K562 (cell line): ENCODE measurements at regions not wholly inside any gene's neighbourhood (a gene's known extent, or its start where the extent isn't known, plus 50 kb on each side); places are given as distances from the start of the nearest gene placed in this dataset.

Experiments used
- ATAC-seq: fragments of 200-7000 bp; cut with Tn5 transposase; 3 replicates; pipeline ENCODE4 v1.9.1; 2020; ENCODE audit warnings: moderate library complexity
- BruUV-seq: library from RNA; stranded (reverse); fragments of 400-500 nt; replicated peaks from 2 replicates; lab custom pipeline; 2021; lab: Mats Ljungman, UMichigan
- CTCF ChIA-PET: fragments of 300-600 bp; formaldehyde crosslinking; extraction: SDS; loops from one replicate; lab custom pipeline; 2021; ENCODE audit warnings: low intra/inter-chr PET ratio; lab: Yijun Ruan, JAX
- POLR2A ChIA-PET: fragments of 300-600, 350-650 bp; sonication (Branson Sonifier 250); formaldehyde crosslinking; extraction: SDS; loops from one replicate; lab custom pipeline; 2021; ENCODE audit warnings: antibody characterized with exemption, inconsistent platforms; lab: Yijun Ruan, JAX
- DNase-seq, 4 experiments: peaks; one replicate each; pipeline versions ENCODE4 v3.0.0 to v3.0.0-alpha.2; 2011 to 2018; ENCODE audit warnings: low spot score in 3 of 4, mixed read lengths in 3 of 4; ENCODE audit errors: extremely low read depth in 1 of 4
- FAIRE-seq: peaks from 2 replicates; lab custom pipeline; 2011; peaks lifted over from hg19 to GRCh38; lab: Jason Lieb, UNC
- H2AFZ ChIP-seq: 2 replicates; pipeline ENCODE4 v1.6.0; 2011; ENCODE audit warnings: low read depth, low read length, control low read depth, inconsistent platforms
- H3K27ac ChIP-seq: fragments of 200-600 bp; 3 replicates; pipeline ENCODE4 v1.8.0; 2011; ENCODE audit warnings: low read depth, mild to moderate bottlenecking, control low read depth, inconsistent platforms, low read length, moderate library complexity, mixed read lengths; ENCODE audit errors: extremely low read depth
- H3K27me3 ChIP-seq, 2 experiments: fragments of 300-600 bp in 1 of 2; 2 replicates in 1 of 2; 3 replicates in 1 of 2; pipeline versions ENCODE4 v1.6.0 to v1.8.0; 2011; ENCODE audit warnings: inconsistent platforms in 2 of 2, low read length in 2 of 2, mild to moderate bottlenecking in 1 of 2, mixed read lengths in 1 of 2, moderate library complexity in 1 of 2; ENCODE audit not compliant: control insufficient read depth in 2 of 2, insufficient read depth in 2 of 2
- H3K36me3 ChIP-seq: fragments of 300-600 bp; 3 replicates; pipeline ENCODE4 v1.8.0; 2011; ENCODE audit warnings: mild to moderate bottlenecking, low read length, inconsistent platforms; ENCODE audit not compliant: control insufficient read depth, insufficient read depth
- H3K4me1 ChIP-seq, 2 experiments: fragments of 200-600 bp in 1 of 2; replicated peaks in 1 of 2; 2 replicates in 1 of 2; 3 replicates in 1 of 2; pipeline versions ENCODE4 v1.5.1 to v1.8.0; 2011; ENCODE audit warnings: inconsistent platforms in 2 of 2, low read length in 2 of 2, mild to moderate bottlenecking in 1 of 2, mixed read lengths in 1 of 2, moderate library complexity in 1 of 2; ENCODE audit not compliant: control insufficient read depth in 2 of 2, insufficient read depth in 2 of 2
- H3K4me2 ChIP-seq: 2 replicates; pipeline ENCODE4 v1.6.1; 2011; ENCODE audit warnings: low read length, control low read depth, inconsistent platforms, mixed read lengths; ENCODE audit not compliant: insufficient read depth
- H3K4me3 ChIP-seq: fragments of 200-600 bp; sonication (generic), shearing (Covaris generic); 2 replicates; pipeline ENCODE4 v1.5.1; 2016; ENCODE audit warnings: control low read depth, inconsistent platforms
- H3K79me2 ChIP-seq: fragments of 200-600 bp; 3 replicates; pipeline ENCODE4 v1.8.0; 2011; ENCODE audit warnings: low read length, inconsistent platforms; ENCODE audit not compliant: control insufficient read depth, insufficient read depth
- H3K9ac ChIP-seq, 2 experiments: 2 replicates each; pipeline versions ENCODE4 v1.6.0 to v1.6.1; 2011; ENCODE audit warnings: low read depth in 2 of 2, low read length in 2 of 2, control low read depth in 1 of 2, inconsistent platforms in 1 of 2, mild to moderate bottlenecking in 1 of 2, mixed read lengths in 1 of 2; ENCODE audit not compliant: insufficient read depth in 1 of 2
- H3K9me1 ChIP-seq: one replicate; pipeline ENCODE4 v1.6.0; 2011; ENCODE audit warnings: inconsistent platforms, mild to moderate bottlenecking, low read length, moderate library complexity; ENCODE audit not compliant: control insufficient read depth, insufficient read depth
- H3K9me3 ChIP-seq: replicated peaks from 2 replicates; pipeline ENCODE4 v1.5.1; 2011; ENCODE audit warnings: low read depth, low read length, inconsistent platforms; ENCODE audit not compliant: control insufficient read depth, insufficient read depth
- H4K20me1 ChIP-seq: replicated peaks from 2 replicates; pipeline ENCODE4 v1.6.1; 2011; ENCODE audit warnings: low read length, inconsistent platforms, mixed read lengths; ENCODE audit not compliant: control insufficient read depth, insufficient read depth
- BCL6 ChIP-seq: fragments of 250-450 bp; sonication (Bioruptor Pico); IDR thresholded peaks from 2 replicates; pipeline ENCODE4 v1.4.0; 2020
- KDM1A ChIP-seq, 2 experiments: fragments of 450-650 bp; IDR thresholded peaks; 2 replicates each; pipeline ENCODE4 v1.6.1; 2016; ENCODE audit warnings: mild to moderate bottlenecking in 2 of 2
- KDM4B ChIP-seq, 2 experiments: fragments of 450-650 bp in 1 of 2; sonication (generic) in 1 of 2; IDR thresholded peaks; 2 replicates each; pipeline ENCODE4 v1.6.1; 2016 to 2017; ENCODE audit warnings: borderline replicate concordance in 2 of 2, antibody characterized with exemption in 1 of 2, low read depth in 1 of 2, mild to moderate bottlenecking in 1 of 2
- NFIX ChIP-seq: fragments of 250-450 bp; sonication (Bioruptor Pico); IDR thresholded peaks from 2 replicates; pipeline ENCODE4 v1.4.0; 2020; ENCODE audit warnings: low read depth, mild to moderate bottlenecking, moderate library complexity
- PTBP1 ChIP-seq: fragments of 200-400 bp; formaldehyde crosslinking; IDR thresholded peaks from 2 replicates; pipeline ENCODE4 v1.6.1; 2017; ENCODE audit warnings: low read depth, low read length
- RBM39 ChIP-seq: fragments of 200-400 bp; formaldehyde crosslinking; optimal IDR thresholded peaks from 2 replicates; pipeline ENCODE3; 2018; ENCODE audit warnings: low read depth, low read length
- SP1 ChIP-seq: sonication (generic); formaldehyde crosslinking; IDR thresholded peaks from 2 replicates; pipeline ENCODE4 v1.8.1; 2022; ENCODE audit warnings: mild to moderate bottlenecking, missing genetic modification reagents
- TOE1 ChIP-seq, 2 experiments: fragments of 450-650 bp in 1 of 2; sonication (generic) in 1 of 2; formaldehyde crosslinking in 1 of 2; IDR thresholded peaks; 2 replicates each; pipeline versions ENCODE4 v1.7.1 to v1.8.0; 2016 to 2022; ENCODE audit warnings: borderline replicate concordance in 2 of 2, mild to moderate bottlenecking in 2 of 2, antibody characterized with exemption in 1 of 2, inconsistent platforms in 1 of 2, low read depth in 1 of 2, missing genetic modification reagents in 1 of 2, moderate library complexity in 1 of 2
- XRCC3 ChIP-seq: fragments of 450-650 bp; IDR thresholded peaks from 2 replicates; pipeline ENCODE4 v1.6.1; 2017; ENCODE audit warnings: mild to moderate bottlenecking, moderate library complexity
- ZNF133 ChIP-seq: fragments of 250-450 bp; sonication (Bioruptor Pico); IDR thresholded peaks from 2 replicates; pipeline ENCODE4 v1.4.0; 2020; ENCODE audit warnings: mild to moderate bottlenecking
- ZNF282 ChIP-seq: sonication (generic); formaldehyde crosslinking; IDR thresholded peaks from 2 replicates; pipeline ENCODE4 v1.8.1; 2023; ENCODE audit warnings: missing genetic modification reagents
- ZNF354B ChIP-seq: fragments of 250-450 bp; sonication (Bioruptor Pico); IDR thresholded peaks from 2 replicates; pipeline ENCODE4 v1.4.0; 2020
- ZNF431 ChIP-seq: sonication (generic); formaldehyde crosslinking; IDR thresholded peaks from 2 replicates; pipeline ENCODE4 v1.8.0; 2022; ENCODE audit warnings: mild to moderate bottlenecking, missing genetic modification reagents
- WGBS: fragments of 100-300 bp; shearing (Covaris generic); methylation state at CpG from one replicate; pipeline ENCODE4 v1.1.6; 2016; ENCODE audit warnings: low coverage, mixed read lengths; ENCODE audit not compliant: insufficient coverage; ENCODE audit errors: missing lambda C conversion rate; 5-methylcytosine and 5-hydroxymethylcytosine counted together
- in situ Hi-C: fragments of 300-500 bp; cut with MboI; formaldehyde crosslinking; loops from 4 replicates; pipeline ENCODE4 v1.15.0; 2018; ENCODE audit warnings: inconsistent platforms, mixed read lengths
- intact Hi-C: fragments of 100-400 bp; cut with micrococcal nuclease; formaldehyde crosslinking; loops from 2 replicates; pipeline ENCODE4 v1.14.2; 2022
- TF ChIP-seq, protein P1 (sequence below): fragments of 450-650 bp; conservative IDR thresholded peaks from 2 replicates; pipeline ENCODE4 v1.6.1; 2016; ENCODE audit warnings: missing genetic modification characterization, low read depth, mild to moderate bottlenecking, control low read depth, missing compliant biosample characterization
- TF ChIP-seq, protein P2 (sequence below): fragments of 450-650 bp; IDR thresholded peaks from 2 replicates; pipeline ENCODE4 v1.7.1; 2018; ENCODE audit warnings: mild to moderate bottlenecking, low read depth; ENCODE audit not compliant: partially characterized antibody

DNA sequence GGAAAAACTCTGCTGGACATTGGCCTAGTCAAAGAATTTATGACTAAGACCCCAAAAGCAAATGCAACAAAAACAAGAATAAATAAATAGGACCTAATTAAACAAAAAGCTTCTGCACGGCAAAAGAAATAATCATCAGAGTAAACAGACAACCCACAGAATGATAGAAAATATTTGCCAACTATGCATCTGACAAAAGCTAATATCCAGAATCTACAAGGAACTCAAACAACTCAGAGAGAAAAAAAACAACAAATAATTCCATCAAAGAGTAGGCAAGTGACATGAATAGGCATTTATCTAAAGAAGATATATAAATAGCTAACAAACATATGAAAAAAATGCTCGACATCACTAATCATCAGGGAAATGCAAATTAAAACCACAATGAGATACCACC is 91.2 kb upstream of the PALMD start:
- no peak overlapping the region for H3K27ac ChIP-seq
- intact Hi-C loops: no loop called here
- BruUV-seq: no TSS peak
- in situ Hi-C loops: no loop called here
- no peaks in the 10 kb centered on the region for H3K4me1 ChIP-seq
- H3K79me2 ChIP-seq: no peaks in the 10 kb centered on the region
- ChIA-PET POLR2A (interaction anchor here (1.6 kb wide), 1 partner anchor 9 kb away, joined by 6 read pairs; no protein-coding TSS in a partner anchor), CTCF (no interaction called here)
- no peaks in the 10 kb centered on the region for H3K9me1 ChIP-seq
- H3K4me2 ChIP-seq: no peak overlapping the region
- ATAC-seq: no peak
- no peak overlapping the region for H2AFZ ChIP-seq
- no peak overlapping the region for H3K9ac ChIP-seq
- no peak for DNase-seq
- FAIRE-seq: no peak
- H3K4me3 ChIP-seq: no peak overlapping the region
- no peaks in the 10 kb centered on the region for H3K36me3 ChIP-seq
- H3K27me3 ChIP-seq: no peaks in the 10 kb centered on the region
- no peaks in the 10 kb centered on the region for H3K9me3 ChIP-seq
- 20% methylated on average over 2 of the region's 2 CpGs for WGBS
- no peak for TF ChIP-seq KDM1A (IDR thresholded peaks at IDR 0.05)
- no peak for TF ChIP-seq ZNF431 (CRISPR knock-in tag)
- no peak for TF ChIP-seq TOE1 (IDR thresholded peaks at IDR 0.05; ENCODE audit: borderline replicate concordance)
- TF ChIP-seq TOE1 (CRISPR knock-in tag; IDR thresholded peaks at IDR 0.05; ENCODE audit: borderline replicate concordance, low read depth): no peak
- TF ChIP-seq KDM4B (IDR thresholded peaks at IDR 0.05; ENCODE audit: borderline replicate concordance in 2 of 2, low read depth in 1 of 2): no peak
- TF ChIP-seq SP1: no peak
- no peak for TF ChIP-seq NFIX (CRISPR knock-in tag)
- TF ChIP-seq XRCC3: no peak
- no peak for TF ChIP-seq PTBP1
- no peak for TF ChIP-seq RBM39
- TF ChIP-seq, protein P1, sequence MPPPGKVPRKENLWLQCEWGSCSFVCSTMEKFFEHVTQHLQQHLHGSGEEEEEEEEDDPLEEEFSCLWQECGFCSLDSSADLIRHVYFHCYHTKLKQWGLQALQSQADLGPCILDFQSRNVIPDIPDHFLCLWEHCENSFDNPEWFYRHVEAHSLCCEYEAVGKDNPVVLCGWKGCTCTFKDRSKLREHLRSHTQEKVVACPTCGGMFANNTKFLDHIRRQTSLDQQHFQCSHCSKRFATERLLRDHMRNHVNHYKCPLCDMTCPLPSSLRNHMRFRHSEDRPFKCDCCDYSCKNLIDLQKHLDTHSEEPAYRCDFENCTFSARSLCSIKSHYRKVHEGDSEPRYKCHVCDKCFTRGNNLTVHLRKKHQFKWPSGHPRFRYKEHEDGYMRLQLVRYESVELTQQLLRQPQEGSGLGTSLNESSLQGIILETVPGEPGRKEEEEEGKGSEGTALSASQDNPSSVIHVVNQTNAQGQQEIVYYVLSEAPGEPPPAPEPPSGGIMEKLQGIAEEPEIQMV (tag): no peak
- no peak for TF ChIP-seq ZNF354B (CRISPR knock-in tag)
- TF ChIP-seq ZNF133 (CRISPR knock-in tag): no peak
- TF ChIP-seq ZNF282 (CRISPR knock-in tag): no peak
- TF ChIP-seq, protein P2, sequence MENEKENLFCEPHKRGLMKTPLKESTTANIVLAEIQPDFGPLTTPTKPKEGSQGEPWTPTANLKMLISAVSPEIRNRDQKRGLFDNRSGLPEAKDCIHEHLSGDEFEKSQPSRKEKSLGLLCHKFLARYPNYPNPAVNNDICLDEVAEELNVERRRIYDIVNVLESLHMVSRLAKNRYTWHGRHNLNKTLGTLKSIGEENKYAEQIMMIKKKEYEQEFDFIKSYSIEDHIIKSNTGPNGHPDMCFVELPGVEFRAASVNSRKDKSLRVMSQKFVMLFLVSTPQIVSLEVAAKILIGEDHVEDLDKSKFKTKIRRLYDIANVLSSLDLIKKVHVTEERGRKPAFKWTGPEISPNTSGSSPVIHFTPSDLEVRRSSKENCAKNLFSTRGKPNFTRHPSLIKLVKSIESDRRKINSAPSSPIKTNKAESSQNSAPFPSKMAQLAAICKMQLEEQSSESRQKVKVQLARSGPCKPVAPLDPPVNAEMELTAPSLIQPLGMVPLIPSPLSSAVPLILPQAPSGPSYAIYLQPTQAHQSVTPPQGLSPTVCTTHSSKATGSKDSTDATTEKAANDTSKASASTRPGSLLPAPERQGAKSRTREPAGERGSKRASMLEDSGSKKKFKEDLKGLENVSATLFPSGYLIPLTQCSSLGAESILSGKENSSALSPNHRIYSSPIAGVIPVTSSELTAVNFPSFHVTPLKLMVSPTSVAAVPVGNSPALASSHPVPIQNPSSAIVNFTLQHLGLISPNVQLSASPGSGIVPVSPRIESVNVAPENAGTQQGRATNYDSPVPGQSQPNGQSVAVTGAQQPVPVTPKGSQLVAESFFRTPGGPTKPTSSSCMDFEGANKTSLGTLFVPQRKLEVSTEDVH: no peak
- no peak for TF ChIP-seq BCL6 (CRISPR knock-in tag)
- H4K20me1 ChIP-seq: no peaks in the 10 kb centered on the region
